Daoy (cell line): ENCODE measurements at regions not wholly inside any gene's neighbourhood (a gene's known extent, or its start where the extent isn't known, plus 50 kb on each side); places are given as distances from the start of the nearest gene placed in this dataset.
"Not testable (repeated sequence)": the region's sequence is repeated elsewhere in the genome, so short reads cannot be mapped to it uniquely, and the experiment has no call there.

ENCODE experiments used
- DNase-seq: peaks from one replicate; pipeline ENCODE4 v3.0.0-alpha.2; 2015; ENCODE audit warnings: low read depth

DNA sequence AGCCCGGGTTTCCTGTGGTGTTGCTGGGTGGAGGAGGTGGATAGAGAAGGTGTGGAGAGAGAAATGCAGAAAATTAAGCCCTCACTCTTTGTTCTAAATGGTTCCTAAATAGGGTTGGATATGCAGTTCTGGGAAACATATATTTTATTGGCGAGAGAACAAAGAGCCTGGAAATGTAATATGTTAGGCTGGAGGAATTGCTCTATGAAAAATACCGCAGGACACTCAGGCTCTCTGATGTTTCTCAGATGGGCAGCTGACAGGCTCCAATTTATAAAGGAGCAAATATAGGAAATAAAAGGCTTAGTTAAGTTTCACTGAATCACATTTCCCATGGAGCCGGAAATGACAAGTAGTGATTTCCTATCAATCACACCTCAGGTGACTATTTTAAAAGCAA is 428.0 kb downstream of the TMEM135 start:
- no peak for DNase-seq

GRCh38 chr11:87463486-87464102 is 425.9 kb downstream of the TMEM135 start:
- no peak for DNase-seq

- no peak for DNase-seq
Measured at GRCh38 chr11:87462171-87462570, 424.4 kb downstream of the TMEM135 start.

- DNase-seq: no peak
Measured at GRCh38 chr11:87460842-87461637, 423.3 kb downstream of the TMEM135 start.

GRCh38 chr11:87460279-87460678 is 422.5 kb downstream of the TMEM135 start:
- no peak for DNase-seq

DNA sequence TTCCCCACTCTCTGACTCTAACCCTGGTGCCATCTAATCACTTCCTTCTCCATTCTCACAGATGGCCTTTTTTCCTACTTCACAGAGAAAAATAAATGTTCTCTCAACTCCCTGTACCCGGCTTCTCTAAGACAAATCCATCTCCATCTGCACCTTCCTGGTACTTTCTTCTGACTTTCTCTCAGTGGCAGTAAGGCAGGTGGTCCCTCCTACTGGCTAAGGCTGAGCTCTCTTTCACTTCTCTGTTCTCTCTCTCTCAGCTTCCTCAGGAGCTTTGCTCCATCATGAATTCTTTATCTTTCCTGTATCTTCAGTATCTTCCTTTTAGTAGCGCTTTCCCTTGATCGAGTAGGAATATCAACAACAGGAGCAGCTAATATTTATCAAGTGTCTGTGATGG is 421.6 kb downstream of the TMEM135 start:
- DNase-seq: no peak

DNA sequence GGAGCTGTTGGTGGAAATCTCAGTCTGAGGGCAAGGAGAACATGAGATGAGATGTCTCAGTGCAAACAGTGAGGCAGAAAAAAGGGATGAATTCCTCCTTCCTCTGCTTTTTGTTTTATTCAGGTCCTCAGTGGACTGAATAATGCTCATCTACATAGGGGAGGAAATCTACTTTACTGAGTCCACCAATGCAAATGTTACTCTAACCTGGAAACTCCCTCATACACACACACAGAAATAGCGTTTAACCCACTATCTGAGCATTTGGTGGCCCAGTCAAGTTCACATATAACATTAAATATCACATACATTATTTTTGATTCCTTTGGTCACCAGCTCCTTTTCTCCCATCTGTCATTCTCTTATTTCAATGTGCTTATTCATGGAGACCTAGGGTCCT is 418.8 kb downstream of the TMEM135 start:
- no peak for DNase-seq

- no peak for DNase-seq
Measured at GRCh38 chr11:87455180-87455579, 417.4 kb downstream of the TMEM135 start.

DNA sequence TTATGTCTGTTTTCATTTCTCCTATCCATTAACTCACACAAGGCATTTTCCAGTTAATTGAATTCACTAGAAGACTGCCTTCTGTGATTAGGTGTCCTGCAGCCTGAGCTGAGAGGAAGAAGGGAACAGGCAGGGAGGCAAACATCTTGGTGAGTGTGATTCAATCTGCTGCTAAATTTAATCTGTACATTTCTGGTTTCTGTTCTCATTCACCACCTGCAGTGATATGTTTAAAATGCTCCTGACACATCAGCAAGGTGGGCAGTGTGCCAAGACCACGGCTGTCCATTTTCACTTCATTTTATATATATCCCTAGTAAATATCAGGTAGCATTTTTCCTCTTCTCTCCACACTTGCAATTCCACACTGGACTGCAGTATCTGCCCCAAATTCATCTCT is 416.5 kb downstream of the TMEM135 start:
- no peak for DNase-seq

- DNase-seq: no peak
Measured at GRCh38 chr11:87453531-87454089, 415.9 kb downstream of the TMEM135 start.

DNA sequence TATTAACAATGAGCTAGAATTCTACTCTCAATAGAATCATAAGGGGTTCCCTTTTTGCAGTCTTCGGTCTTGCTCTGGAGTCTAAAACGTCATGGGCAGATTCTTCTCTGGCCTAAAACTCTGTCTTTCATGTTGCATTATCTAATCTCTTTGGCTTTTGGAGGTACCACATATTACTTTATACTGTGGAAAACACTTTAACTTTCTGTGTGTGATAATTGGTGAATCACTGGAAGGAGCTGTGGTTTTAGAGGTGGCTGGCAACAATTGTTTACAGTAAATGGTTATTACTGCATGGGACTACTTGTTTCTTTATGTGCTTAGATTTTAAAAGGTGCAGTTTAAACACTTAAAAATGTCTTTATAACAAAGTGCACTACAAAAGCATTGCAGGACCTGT is 414.3 kb downstream of the TMEM135 start:
- DNase-seq: not testable (repeated sequence)

GRCh38 chr11:87451395-87451794 is 413.7 kb downstream of the TMEM135 start:
- DNase-seq: no peak

DNA sequence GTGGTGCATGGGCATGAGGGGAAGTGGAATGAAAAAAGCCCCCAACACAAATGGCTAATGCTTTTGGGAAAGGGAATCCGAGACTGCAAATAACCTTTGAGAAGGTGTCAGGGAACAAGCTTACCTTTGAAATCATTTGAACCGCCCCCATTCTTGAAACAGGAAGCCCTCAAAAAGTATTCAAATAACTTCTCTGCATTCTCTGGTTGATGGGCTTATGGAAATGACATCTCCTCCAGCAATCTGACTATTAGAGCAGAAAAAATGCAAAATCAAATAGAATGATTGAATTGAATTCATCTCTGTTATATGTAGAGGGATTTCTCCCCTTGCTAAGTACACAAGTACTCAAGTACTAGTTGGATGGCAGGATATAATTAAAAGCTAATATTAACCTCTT is 409.9 kb downstream of the TMEM135 start:
- DNase-seq: no peak

- DNase-seq: no peak
Measured at GRCh38 chr11:87444993-87445392, 407.3 kb downstream of the TMEM135 start.

GRCh38 chr11:87443707-87444106 is 406.0 kb downstream of the TMEM135 start:
- DNase-seq: no peak

- DNase-seq: no peak
Measured at GRCh38 chr11:87440076-87440770, 402.5 kb downstream of the TMEM135 start.

GRCh38 chr11:87438416-87438815 is 400.7 kb downstream of the TMEM135 start:
- no peak for DNase-seq

- peak; percentile 15 for DNase-seq
Measured at GRCh38 chr11:87437844-87438223, 400.1 kb downstream of the TMEM135 start.

DNA sequence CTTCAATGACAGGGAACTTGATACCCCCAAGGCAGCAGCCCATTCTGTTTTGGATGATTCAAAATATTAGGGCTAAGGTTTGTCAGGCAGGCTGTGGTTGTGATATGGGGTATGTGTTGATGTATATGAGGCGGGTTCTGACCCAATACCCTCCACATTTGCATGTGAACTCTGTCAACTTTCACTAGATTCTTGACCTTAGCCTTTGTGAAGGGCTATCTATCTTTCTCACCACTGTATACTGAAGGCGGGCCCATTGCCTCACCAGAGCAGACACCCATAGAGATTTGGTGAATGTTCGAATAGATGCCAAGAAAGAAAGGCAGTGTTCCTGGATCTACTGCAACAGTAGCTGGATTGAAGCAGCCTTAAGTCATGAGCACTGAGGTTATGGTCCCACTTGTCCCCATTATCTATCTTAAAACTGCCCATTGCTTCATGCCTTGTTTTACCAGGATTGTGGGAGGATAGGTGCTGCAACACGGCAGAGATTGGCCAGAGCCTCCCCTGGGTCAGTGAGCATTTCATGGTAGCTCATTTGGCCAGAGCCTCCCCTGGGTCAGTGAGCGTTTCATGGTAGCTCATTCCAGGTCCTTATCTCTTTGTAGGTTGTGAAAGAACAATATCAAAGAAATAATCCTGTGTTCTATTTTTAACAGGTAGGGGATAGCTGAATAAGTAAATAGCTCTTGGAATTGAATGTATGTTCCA is 399.6 kb downstream of the TMEM135 start:
- DNase-seq: no peak

DNA sequence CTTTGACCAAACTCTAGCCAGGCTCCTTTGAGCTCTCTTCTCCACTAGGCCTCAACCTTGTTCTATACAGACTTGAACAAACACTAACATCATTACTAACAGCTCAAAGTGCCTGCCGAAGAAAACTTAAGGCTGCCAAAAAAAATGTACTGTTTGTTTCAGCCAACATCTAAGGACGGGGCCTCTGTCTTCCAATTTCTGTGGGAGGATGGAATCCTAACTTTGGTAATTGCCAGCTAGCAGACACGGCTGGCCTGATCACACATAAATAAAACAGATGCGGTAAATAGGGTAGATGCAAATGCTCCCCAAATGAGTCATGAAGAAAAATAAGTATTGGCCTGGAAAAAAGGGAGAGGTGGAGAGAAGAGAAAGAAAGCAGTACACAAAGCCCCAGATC is 394.3 kb downstream of the TMEM135 start:
- no peak for DNase-seq

DNA sequence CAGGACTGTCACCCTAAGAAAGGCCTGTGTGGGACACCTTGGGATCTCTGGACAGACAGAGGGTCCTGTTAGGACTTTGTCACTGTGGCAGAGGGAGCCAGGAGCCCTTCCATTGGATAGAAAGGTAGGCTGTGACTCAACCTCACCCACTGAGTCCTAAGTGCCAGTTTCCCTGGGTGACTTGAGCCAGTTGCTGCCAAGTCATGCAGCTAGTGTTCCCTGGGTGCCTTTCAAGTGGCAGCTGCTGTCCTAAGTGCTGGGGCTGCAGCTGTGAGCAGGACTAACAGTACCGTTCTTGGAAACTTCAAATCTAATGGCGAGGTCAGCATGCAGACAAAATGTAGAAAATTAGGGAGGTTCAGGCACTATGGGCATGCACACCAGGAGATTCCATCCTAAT is 393.7 kb downstream of the TMEM135 start:
- DNase-seq: no peak

- no peak for DNase-seq
Measured at GRCh38 chr11:87430821-87431220, 393.1 kb downstream of the TMEM135 start.
